Natural killer cell (primary cell): ENCODE measurements at regions not wholly inside any gene's neighbourhood (a gene's known extent, or its start where the extent isn't known, plus 50 kb on each side); places are given as distances from the start of the nearest gene placed in this dataset.

Source experiments
- ATAC-seq, 3 donors: fragments of 150-1000 bp in 2 of 3; fragments of 200-7000 bp in 1 of 3; cut with Tn5 transposase; 1 replicate in 1 of 3; 2 replicates in 2 of 3; pipeline ENCODE4 v1.10.0; 2021; ENCODE audit warnings: mild to moderate bottlenecking in 2 of 3, moderate library complexity in 2 of 3
- DNase-seq, 2 donors: peaks; one replicate each; pipeline versions ENCODE4 v3.0.0 to v3.0.0-alpha.2; 2013 to 2021; ENCODE audit warnings: mixed read lengths in 1 of 2
- H3K27ac ChIP-seq: one replicate; pipeline ENCODE4 v1.5.1; 2013; ENCODE audit warnings: mild to moderate bottlenecking, low read length
- H3K27me3 ChIP-seq: one replicate; pipeline ENCODE4 v1.6.1; 2013; ENCODE audit warnings: low read length; ENCODE audit not compliant: control insufficient read depth, insufficient read depth
- H3K36me3 ChIP-seq: one replicate; pipeline ENCODE4 v1.6.1; 2013; ENCODE audit warnings: low read length; ENCODE audit not compliant: control insufficient read depth, insufficient read depth
- H3K4me1 ChIP-seq: one replicate; pipeline ENCODE4 v1.6.1; 2013; ENCODE audit warnings: low read length; ENCODE audit not compliant: control insufficient read depth, insufficient read depth
- H3K4me3 ChIP-seq: one replicate; pipeline ENCODE4 v1.5.1; 2013; ENCODE audit warnings: low read length
- H3K9me3 ChIP-seq: one replicate; pipeline ENCODE4 v1.6.1; 2013; ENCODE audit warnings: low read length; ENCODE audit not compliant: control insufficient read depth, insufficient read depth
- H3K27ac Mint-ChIP-seq, 2 donors: one replicate each; pipeline ENCODE4 v1.8.0; 2022; ENCODE audit warnings: mild to moderate bottlenecking in 2 of 2, mixed read lengths in 2 of 2, moderate library complexity in 1 of 2
- H3K27me3 Mint-ChIP-seq, 2 donors: one replicate each; pipeline ENCODE4 v1.8.0; 2022; ENCODE audit warnings: low read depth in 2 of 2, mixed read lengths in 2 of 2
- H3K36me3 Mint-ChIP-seq: one replicate; pipeline ENCODE4 v1.8.0; 2022; ENCODE audit warnings: mixed read lengths
- H3K4me1 Mint-ChIP-seq, 2 donors: one replicate each; pipeline ENCODE4 v1.8.0; 2022; ENCODE audit warnings: mixed read lengths in 2 of 2
- H3K4me3 Mint-ChIP-seq: one replicate; pipeline ENCODE4 v1.8.0; 2022; ENCODE audit warnings: mild to moderate bottlenecking, moderate library complexity, mixed read lengths
- H3K9me3 Mint-ChIP-seq, 2 donors: one replicate each; pipeline ENCODE4 v1.8.0; 2022; ENCODE audit warnings: mixed read lengths in 2 of 2
- whole genome bisulfite sequencing: methylation state at CpG from one replicate; pipeline ENCODE4 v1.1.7; 2013; ENCODE audit warnings: missing lambda C conversion rate; ENCODE audit not compliant: insufficient coverage; 5-methylcytosine and 5-hydroxymethylcytosine counted together
- intact Hi-C: fragments of 100-400 bp; cut with micrococcal nuclease; formaldehyde crosslinking; loops from one replicate; pipeline ENCODE4 v1.14.2; 2022
- TF ChIP-seq, protein P1 (sequence below): fragments of 200-600 bp; IDR thresholded peaks from one replicate; pipeline ENCODE4 v1.8.0; 2022; ENCODE audit warnings: antibody characterized with exemption

DNA sequence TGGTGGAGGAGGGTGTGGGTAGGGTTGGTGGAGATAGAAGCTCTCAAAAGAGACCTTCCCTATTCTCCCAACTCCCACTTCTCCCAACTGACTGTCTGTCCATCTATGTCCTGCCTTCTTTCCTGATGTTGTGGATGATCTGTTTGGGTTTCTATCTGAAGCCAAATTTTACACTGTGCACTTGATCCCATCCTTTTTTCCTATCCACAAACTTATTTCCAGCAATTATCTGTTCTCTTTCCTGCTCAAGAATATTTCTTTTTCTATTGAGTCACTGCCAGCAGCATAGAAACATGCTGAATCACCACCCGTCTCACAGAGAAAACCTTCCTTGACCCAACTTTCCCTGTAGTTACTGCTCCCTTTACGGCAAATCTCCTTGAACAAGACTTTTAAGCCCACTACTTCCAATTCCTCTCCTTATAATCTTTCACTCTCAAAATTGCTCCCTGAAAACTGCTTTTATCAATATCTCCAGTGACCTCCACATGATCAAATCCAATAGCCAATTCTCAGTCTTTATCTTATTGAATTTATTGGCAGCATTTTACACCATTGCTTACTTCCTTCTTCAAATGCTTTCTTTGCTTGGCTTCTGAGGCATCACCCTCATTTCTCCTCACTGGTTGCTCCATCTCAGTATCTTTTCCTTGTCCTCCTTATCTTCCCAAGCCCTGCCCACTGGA lies 141.2 kb upstream of the SLC7A14 start:
- H3K27me3 ChIP-seq: no peaks in the 10 kb centered on the region
- H3K9me3 ChIP-seq: no peaks in the 10 kb centered on the region
- H3K36me3 ChIP-seq: no peaks in the 10 kb centered on the region
- intact Hi-C loops: no loop called here
- Mint-ChIP-seq H3K27ac (no peak overlapping the region), H3K36me3 (no peaks in the 10 kb centered on the region), H3K4me3 (no peak overlapping the region), H3K27me3 (peaks cover 5 to 8% of the 10 kb centered on the region in 2 donors), H3K4me1 (no peaks in the 10 kb centered on the region), H3K9me3 (no peaks in the 10 kb centered on the region)
- DNase-seq (no peak), ATAC-seq (no peak)
- H3K4me1 ChIP-seq: no peaks in the 10 kb centered on the region
- no peak overlapping the region for H3K27ac ChIP-seq
- 45% methylated on average over 2 of the region's 2 CpGs for WGBS
- TF ChIP-seq, protein P1, sequence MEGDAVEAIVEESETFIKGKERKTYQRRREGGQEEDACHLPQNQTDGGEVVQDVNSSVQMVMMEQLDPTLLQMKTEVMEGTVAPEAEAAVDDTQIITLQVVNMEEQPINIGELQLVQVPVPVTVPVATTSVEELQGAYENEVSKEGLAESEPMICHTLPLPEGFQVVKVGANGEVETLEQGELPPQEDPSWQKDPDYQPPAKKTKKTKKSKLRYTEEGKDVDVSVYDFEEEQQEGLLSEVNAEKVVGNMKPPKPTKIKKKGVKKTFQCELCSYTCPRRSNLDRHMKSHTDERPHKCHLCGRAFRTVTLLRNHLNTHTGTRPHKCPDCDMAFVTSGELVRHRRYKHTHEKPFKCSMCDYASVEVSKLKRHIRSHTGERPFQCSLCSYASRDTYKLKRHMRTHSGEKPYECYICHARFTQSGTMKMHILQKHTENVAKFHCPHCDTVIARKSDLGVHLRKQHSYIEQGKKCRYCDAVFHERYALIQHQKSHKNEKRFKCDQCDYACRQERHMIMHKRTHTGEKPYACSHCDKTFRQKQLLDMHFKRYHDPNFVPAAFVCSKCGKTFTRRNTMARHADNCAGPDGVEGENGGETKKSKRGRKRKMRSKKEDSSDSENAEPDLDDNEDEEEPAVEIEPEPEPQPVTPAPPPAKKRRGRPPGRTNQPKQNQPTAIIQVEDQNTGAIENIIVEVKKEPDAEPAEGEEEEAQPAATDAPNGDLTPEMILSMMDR: no peak
- H3K4me3 ChIP-seq: no peak overlapping the region

DNA sequence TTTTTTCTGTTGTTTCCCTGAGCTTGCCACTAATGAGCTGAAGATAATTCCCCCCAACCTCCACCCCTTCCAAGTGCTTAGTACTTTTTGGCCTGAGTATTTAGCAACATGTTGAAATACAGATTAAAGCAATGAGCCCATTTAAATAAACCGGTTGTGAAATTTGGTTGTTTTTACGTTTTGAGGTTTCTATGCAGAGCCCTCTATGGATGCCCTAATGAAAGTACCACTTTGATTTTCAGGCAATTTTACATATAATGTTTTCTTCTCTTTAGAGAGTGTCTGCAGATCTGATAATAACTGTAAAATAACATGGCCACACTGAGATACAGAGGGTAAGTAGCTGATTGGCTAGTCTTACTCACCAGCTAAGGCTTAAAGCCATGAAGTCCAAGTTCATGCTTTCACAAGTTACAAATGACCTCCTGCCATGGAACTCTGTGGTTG lies 139.4 kb upstream of the SLC7A14 start:
- Histone ChIP-seq H3K27ac (no peak overlapping the region), H3K4me3 (no peak overlapping the region), H3K4me1 (no peaks in the 10 kb centered on the region), H3K36me3 (no peaks in the 10 kb centered on the region), H3K27me3 (no peaks in the 10 kb centered on the region), H3K9me3 (no peaks in the 10 kb centered on the region)
- Mint-ChIP-seq H3K4me1 (no peaks in the 10 kb centered on the region), H3K9me3 (no peaks in the 10 kb centered on the region), H3K4me3 (no peak overlapping the region), H3K36me3 (no peaks in the 10 kb centered on the region), H3K27me3 (peaks cover 8 to 25% of the 10 kb centered on the region in 2 donors), H3K27ac (no peak overlapping the region)
- intact Hi-C loops: no loop called here
- 80% methylated on average over 1 of the region's 2 CpGs for WGBS
- DNase-seq: no peak
- TF ChIP-seq, protein P1: no peak
- ATAC-seq: no peak

DNA sequence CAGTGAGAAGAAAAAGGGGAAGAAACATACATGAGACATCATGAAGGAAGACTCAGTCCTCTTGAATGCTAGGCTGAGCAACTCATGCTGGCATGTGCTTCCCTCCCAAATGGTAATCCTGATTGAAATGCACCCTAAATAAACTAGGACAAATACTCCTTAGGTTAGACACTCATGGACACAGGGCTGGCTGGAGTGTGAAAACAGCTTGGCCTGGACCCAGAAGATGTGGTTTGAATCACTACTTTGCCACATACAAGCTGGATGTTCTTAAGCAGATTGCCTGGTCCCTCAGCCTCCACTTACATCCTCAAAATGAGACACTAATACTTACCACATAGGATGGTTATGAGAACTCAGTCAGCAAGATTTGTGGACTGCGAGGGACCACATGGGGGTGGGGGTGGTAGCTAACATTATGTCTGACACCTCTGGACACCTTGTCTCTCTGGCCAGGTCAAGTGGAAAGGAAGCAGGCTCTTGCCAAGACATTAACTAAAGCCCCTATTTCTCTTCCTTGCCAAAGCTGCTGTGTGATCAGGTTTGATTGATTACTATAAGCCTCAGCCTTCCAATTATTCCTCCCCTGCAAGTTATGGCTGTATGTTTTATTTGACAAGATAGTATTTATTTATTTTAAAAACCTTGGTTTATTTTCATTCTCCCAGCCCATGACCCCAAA lies 138.9 kb upstream of the SLC7A14 start:
- Mint-ChIP-seq H3K9me3 (no peaks in the 10 kb centered on the region), H3K36me3 (no peaks in the 10 kb centered on the region), H3K27ac (no peak overlapping the region), H3K4me3 (no peak overlapping the region), H3K4me1 (no peaks in the 10 kb centered on the region), H3K27me3 (peaks cover 10 to 31% of the 10 kb centered on the region in 2 donors)
- TF ChIP-seq, protein P1: no peak
- no peak overlapping the region for H3K27ac ChIP-seq
- 86% methylated on average over 1 of the region's 1 CpG for WGBS
- no peaks in the 10 kb centered on the region for H3K27me3 ChIP-seq
- H3K9me3 ChIP-seq: no peaks in the 10 kb centered on the region
- H3K4me3 ChIP-seq: no peak overlapping the region
- ATAC-seq (no peak), DNase-seq (no peak)
- intact Hi-C loops: no loop called here
- H3K4me1 ChIP-seq: no peaks in the 10 kb centered on the region
- no peaks in the 10 kb centered on the region for H3K36me3 ChIP-seq
